MM.1S (cell line): ENCODE measurements at regions not wholly inside any gene's neighbourhood (a gene's known extent, or its start where the extent isn't known, plus 50 kb on each side); places are given as distances from the start of the nearest gene placed in this dataset.

ENCODE experiments used
- DNase-seq: peaks from one replicate; pipeline ENCODE4 v3.0.0-alpha.2; 2015
- H2AFZ ChIP-seq: fragments of 300-600 bp; sonication (generic); 2 replicates; pipeline ENCODE4 v1.6.0; 2016; ENCODE audit warnings: antibody characterized with exemption, low read length
- H3F3A ChIP-seq: fragments of 300-600 bp; sonication (generic); 2 replicates; pipeline ENCODE4 v1.6.1; 2016; ENCODE audit warnings: mild to moderate bottlenecking, antibody characterized with exemption, low read length, moderate library complexity, mixed read lengths; ENCODE audit not compliant: insufficient read depth
- H3K27ac ChIP-seq: fragments of 300-600 bp; sonication (generic); 2 replicates; pipeline ENCODE4 v1.5.1; 2016; ENCODE audit warnings: mild to moderate bottlenecking, low read length
- H3K27me3 ChIP-seq: fragments of 300-600 bp; sonication (generic); replicated peaks from 2 replicates; pipeline ENCODE4 v1.6.0; 2016; ENCODE audit warnings: low read length; ENCODE audit not compliant: insufficient read depth
- H3K36me3 ChIP-seq: fragments of 300-600 bp; sonication (generic); replicated peaks from 2 replicates; pipeline ENCODE4 v1.6.1; 2016; ENCODE audit warnings: mild to moderate bottlenecking, low read length, mixed read lengths; ENCODE audit not compliant: insufficient read depth
- H3K4me1 ChIP-seq: fragments of 300-600 bp; sonication (generic); 2 replicates; pipeline ENCODE4 v1.6.1; 2016; ENCODE audit warnings: low read length, mixed read lengths
- H3K4me2 ChIP-seq: fragments of 300-600 bp; sonication (generic); 2 replicates; pipeline ENCODE4 v1.6.0; 2016; ENCODE audit warnings: low read depth, low read length
- H3K4me3 ChIP-seq: fragments of 300-600 bp; sonication (generic); 2 replicates; pipeline ENCODE4 v1.5.1; 2016; ENCODE audit warnings: low read length, mixed read lengths
- H3K79me2 ChIP-seq: fragments of 300-600 bp; sonication (generic); 2 replicates; pipeline ENCODE4 v1.6.1; 2016; ENCODE audit warnings: mixed run types, low read length, mixed read lengths
- H3K9ac ChIP-seq: fragments of 300-600 bp; sonication (generic); 2 replicates; pipeline ENCODE4 v1.6.1; 2016; ENCODE audit warnings: low read length, mixed read lengths
- H3K9me2 ChIP-seq: fragments of 300-600 bp; sonication (generic); replicated peaks from 2 replicates; pipeline ENCODE4 v1.6.1; 2016; ENCODE audit warnings: mild to moderate bottlenecking, low read length, mixed read lengths; ENCODE audit not compliant: insufficient read depth
- H3K9me3 ChIP-seq: fragments of 300-600 bp; sonication (generic); replicated peaks from 2 replicates; pipeline ENCODE4 v1.6.1; 2016; ENCODE audit warnings: mild to moderate bottlenecking, low read length, mixed read lengths; ENCODE audit not compliant: insufficient read depth
- H4K20me1 ChIP-seq: fragments of 300-600 bp; sonication (generic); 2 replicates; pipeline ENCODE4 v1.6.1; 2016; ENCODE audit warnings: mild to moderate bottlenecking, low read length, moderate library complexity, mixed read lengths; ENCODE audit not compliant: insufficient read depth
- CTCF ChIP-seq: fragments of 300-600 bp; sonication (generic); IDR thresholded peaks from 2 replicates; pipeline ENCODE4 v1.5.1; 2016; ENCODE audit warnings: antibody characterized with exemption, low read length, mixed read lengths
- EZH2 ChIP-seq: fragments of 300-600 bp; sonication (generic); optimal IDR thresholded peaks from 2 replicates; pipeline ENCODE3; 2017; ENCODE audit warnings: low read depth, mild to moderate bottlenecking, antibody characterized with exemption, low read length, mixed read lengths
- EZH2phosphoT487 ChIP-seq: fragments of 300-600 bp; sonication (generic); IDR thresholded peaks from 2 replicates; pipeline ENCODE4 v1.6.1; 2018; ENCODE audit warnings: antibody characterized with exemption, low read length

DNA sequence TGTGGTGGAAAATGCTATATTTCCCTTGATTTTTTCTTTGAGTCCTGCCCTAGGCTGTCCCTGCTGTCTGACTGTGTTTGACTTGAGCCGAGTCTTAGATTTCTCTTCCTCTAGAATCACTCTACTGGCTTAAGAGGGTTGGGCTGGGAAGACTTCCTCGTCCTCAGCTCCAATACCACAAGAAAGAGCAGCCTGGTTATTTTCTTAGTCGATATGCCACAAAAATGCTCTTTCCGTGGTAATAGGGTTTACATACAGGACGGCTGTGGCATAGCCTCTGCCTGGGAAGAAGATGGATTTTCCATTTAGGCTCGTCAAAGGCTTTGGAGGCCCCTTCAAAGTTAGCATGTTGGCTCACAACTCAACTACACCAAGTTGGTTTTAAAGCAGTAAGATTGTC is 212.0 kb upstream of the IGFBP3 start:
- H3K4me2 ChIP-seq = no peak overlapping the region
- no peaks in the 10 kb centered on the region for H4K20me1 ChIP-seq
- H3K79me2 ChIP-seq = no peaks in the 10 kb centered on the region
- H3K36me3 ChIP-seq = no peaks in the 10 kb centered on the region
- no peaks in the 10 kb centered on the region for H3K27me3 ChIP-seq
- no peaks in the 10 kb centered on the region for H3K9me3 ChIP-seq
- H2AFZ ChIP-seq = no peak overlapping the region
- H3K27ac ChIP-seq = no peak overlapping the region
- H3K4me3 ChIP-seq = no peak overlapping the region
- H3F3A ChIP-seq = no peaks in the 10 kb centered on the region
- DNase-seq = no peak
- H3K9me2 ChIP-seq = no peaks in the 10 kb centered on the region
- no peak for TF ChIP-seq EZH2phosphoT487
- no peak for TF ChIP-seq CTCF
- no peak for TF ChIP-seq EZH2
- H3K4me1 ChIP-seq = no peaks in the 10 kb centered on the region
- no peak overlapping the region for H3K9ac ChIP-seq

DNA sequence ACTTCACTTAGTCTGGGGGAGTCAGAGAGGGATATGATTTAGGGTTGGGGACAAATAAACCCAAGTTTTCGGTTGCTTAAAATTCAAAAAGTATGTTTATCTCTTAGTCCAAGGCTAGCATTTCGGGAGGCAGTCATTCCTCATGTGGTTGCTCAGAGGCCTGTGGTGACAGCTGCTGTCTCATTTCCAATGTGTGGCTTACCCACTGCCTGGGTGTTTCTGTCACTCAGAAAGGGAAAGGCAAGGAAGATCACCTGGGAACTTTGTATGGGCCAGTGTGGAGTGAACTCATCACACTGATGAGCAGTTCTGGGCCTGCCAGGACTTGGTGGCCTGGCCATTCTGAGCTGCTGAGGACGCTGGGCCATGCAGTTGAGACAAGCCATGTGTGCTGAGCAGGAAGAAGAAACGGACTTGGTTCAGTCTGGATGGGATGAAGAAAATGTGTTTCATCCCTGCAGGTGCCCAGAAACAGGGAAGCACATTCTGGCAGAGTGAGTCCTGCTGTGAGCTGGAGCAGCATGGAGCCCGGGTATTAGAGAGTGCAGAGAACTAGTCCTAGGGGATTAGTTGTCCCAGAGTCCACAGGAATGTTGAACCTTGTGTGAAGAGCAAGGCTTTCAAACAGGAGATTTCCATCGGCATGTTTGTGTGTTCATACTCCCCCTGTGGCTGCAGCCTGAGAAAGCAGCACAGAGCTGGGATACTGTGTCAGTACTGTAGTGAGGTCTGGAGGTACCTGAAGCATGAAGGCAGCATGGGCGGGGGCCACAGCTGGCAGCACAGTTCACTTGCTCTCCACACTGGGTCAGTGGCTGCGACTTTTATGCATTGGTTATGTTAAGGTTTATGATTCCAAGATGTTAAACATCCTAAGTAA is 211.1 kb upstream of the IGFBP3 start:
- H3K4me1 ChIP-seq = no peaks in the 10 kb centered on the region
- no peak overlapping the region for H2AFZ ChIP-seq
- H3K4me3 ChIP-seq = no peak overlapping the region
- no peak for DNase-seq
- H3K27me3 ChIP-seq = no peaks in the 10 kb centered on the region
- H3K36me3 ChIP-seq = no peaks in the 10 kb centered on the region
- H3K9me2 ChIP-seq = no peaks in the 10 kb centered on the region
- TF ChIP-seq CTCF = no peak
- TF ChIP-seq EZH2 = no peak
- TF ChIP-seq EZH2phosphoT487 = no peak
- H3K9ac ChIP-seq = no peak overlapping the region
- H3F3A ChIP-seq = no peaks in the 10 kb centered on the region
- H3K4me2 ChIP-seq = no peak overlapping the region
- no peaks in the 10 kb centered on the region for H4K20me1 ChIP-seq
- no peak overlapping the region for H3K27ac ChIP-seq
- no peaks in the 10 kb centered on the region for H3K9me3 ChIP-seq
- H3K79me2 ChIP-seq = no peaks in the 10 kb centered on the region

- no peak for DNase-seq
- H3K9me3 ChIP-seq = no peaks in the 10 kb centered on the region
- no peak overlapping the region for H3K4me2 ChIP-seq
- no peaks in the 10 kb centered on the region for H3F3A ChIP-seq
- no peaks in the 10 kb centered on the region for H3K27me3 ChIP-seq
- no peaks in the 10 kb centered on the region for H3K4me1 ChIP-seq
- no peaks in the 10 kb centered on the region for H4K20me1 ChIP-seq
- H3K9ac ChIP-seq = no peak overlapping the region
- H3K27ac ChIP-seq = no peak overlapping the region
- H3K79me2 ChIP-seq = no peaks in the 10 kb centered on the region
- no peak overlapping the region for H2AFZ ChIP-seq
- H3K9me2 ChIP-seq = no peaks in the 10 kb centered on the region
- H3K36me3 ChIP-seq = no peaks in the 10 kb centered on the region
- H3K4me3 ChIP-seq = no peak overlapping the region
- TF ChIP-seq CTCF (no peak), EZH2phosphoT487 (no peak), EZH2 (no peak)
Measured at GRCh38 chr7:46129831-46130230, 208.8 kb upstream of the IGFBP3 start.
